DND-41 (cell line): ENCODE measurements at regions not wholly inside any gene's neighbourhood (a gene's known extent, or its start where the extent isn't known, plus 50 kb on each side); places are given as distances from the start of the nearest gene placed in this dataset.

Experiments
- EZH2 ChIP-seq: IDR thresholded peaks from 3 replicates; pipeline ENCODE4 v1.6.1; 2012; ENCODE audit warnings: borderline replicate concordance, low read depth, mild to moderate bottlenecking, moderate library complexity, low read length, inconsistent platforms; ENCODE audit not compliant: severe bottlenecking
- TF ChIP-seq, protein P1 (sequence below): IDR thresholded peaks from 2 replicates; pipeline ENCODE4 v1.5.1; 2012; ENCODE audit warnings: borderline replicate concordance, low read length, moderate library complexity, mild to moderate bottlenecking; ENCODE audit not compliant: poor library complexity, severe bottlenecking; ENCODE audit errors: extremely low read depth

DNA sequence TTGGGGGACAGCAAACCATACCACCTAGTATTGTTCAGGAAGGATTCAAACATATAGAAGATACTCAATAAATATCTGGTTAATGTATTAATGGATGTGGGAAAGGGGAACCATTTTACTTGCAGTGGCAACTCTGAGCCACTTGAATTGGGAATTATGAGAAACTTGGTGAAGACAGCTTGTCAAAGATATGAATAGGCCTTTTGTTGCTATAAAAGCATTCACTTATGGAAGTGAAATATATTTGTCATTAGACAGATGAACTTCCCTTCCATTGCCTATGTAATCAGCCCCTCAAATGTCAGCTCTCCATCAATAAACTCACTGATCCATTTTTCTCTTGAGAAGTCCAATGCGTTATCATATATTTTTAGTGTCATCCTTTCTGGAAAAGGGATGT, 56.1 kb downstream of the GPR85 start:
- TF ChIP-seq, protein P1, sequence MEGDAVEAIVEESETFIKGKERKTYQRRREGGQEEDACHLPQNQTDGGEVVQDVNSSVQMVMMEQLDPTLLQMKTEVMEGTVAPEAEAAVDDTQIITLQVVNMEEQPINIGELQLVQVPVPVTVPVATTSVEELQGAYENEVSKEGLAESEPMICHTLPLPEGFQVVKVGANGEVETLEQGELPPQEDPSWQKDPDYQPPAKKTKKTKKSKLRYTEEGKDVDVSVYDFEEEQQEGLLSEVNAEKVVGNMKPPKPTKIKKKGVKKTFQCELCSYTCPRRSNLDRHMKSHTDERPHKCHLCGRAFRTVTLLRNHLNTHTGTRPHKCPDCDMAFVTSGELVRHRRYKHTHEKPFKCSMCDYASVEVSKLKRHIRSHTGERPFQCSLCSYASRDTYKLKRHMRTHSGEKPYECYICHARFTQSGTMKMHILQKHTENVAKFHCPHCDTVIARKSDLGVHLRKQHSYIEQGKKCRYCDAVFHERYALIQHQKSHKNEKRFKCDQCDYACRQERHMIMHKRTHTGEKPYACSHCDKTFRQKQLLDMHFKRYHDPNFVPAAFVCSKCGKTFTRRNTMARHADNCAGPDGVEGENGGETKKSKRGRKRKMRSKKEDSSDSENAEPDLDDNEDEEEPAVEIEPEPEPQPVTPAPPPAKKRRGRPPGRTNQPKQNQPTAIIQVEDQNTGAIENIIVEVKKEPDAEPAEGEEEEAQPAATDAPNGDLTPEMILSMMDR, result no peak
- no peak for TF ChIP-seq EZH2
